ENCODE measurements at regions not wholly inside any gene's neighbourhood (a gene's known extent, or its start where the extent isn't known, plus 50 kb on each side); places are given as distances from the start of the nearest gene placed in this dataset.

GRCh38 chr21:20258542-20258941 lies 739.7 kb upstream of the NCAM2 start (continued):
- no peak for TF ChIP-seq SRF (IDR thresholded peaks at IDR 0.05; ENCODE audit: low read depth)
- TF ChIP-seq TCF7L2 (IDR thresholded peaks at IDR 0.05; ENCODE audit: borderline replicate concordance, extremely low read depth, insufficient read depth, insufficient read length) = no peak
- TF ChIP-seq EZH2 (IDR thresholded peaks at IDR 0.05) = no peak
- TF ChIP-seq ZFX (IDR thresholded peaks at IDR 0.05) = no peak

- no peak for TF ChIP-seq MAX (IDR thresholded peaks at IDR 0.05)
- TF ChIP-seq ZBTB33 (IDR thresholded peaks at IDR 0.05; ENCODE audit: extremely low read depth, insufficient replicate concordance, low read length) = no peak
- no peak for TF ChIP-seq JUND (IDR thresholded peaks at IDR 0.05)
- TF ChIP-seq ATF3 (IDR thresholded peaks at IDR 0.05) = no peak
- no peak for TF ChIP-seq EZH2phosphoT487 (IDR thresholded peaks at IDR 0.05; ENCODE audit: borderline replicate concordance)
- no peak for TF ChIP-seq CEBPB (IDR thresholded peaks at IDR 0.05; ENCODE audit: low read depth)
- no peak for TF ChIP-seq ELF1 (IDR thresholded peaks at IDR 0.05; ENCODE audit: borderline replicate concordance, low read depth)
- TF ChIP-seq FOSL1 (IDR thresholded peaks at IDR 0.05; ENCODE audit: low read depth) = no peak
- no peak for TF ChIP-seq RAD21 (IDR thresholded peaks at IDR 0.05; ENCODE audit: low read depth)
- TF ChIP-seq CBX3 (IDR thresholded peaks at IDR 0.05; ENCODE audit: low read depth) = no peak
- TF ChIP-seq REST (IDR thresholded peaks at IDR 0.05; ENCODE audit: low read depth) = no peak
- TF ChIP-seq SP1 (IDR thresholded peaks at IDR 0.05; ENCODE audit: low read depth) = no peak
- TF ChIP-seq SIN3A (IDR thresholded peaks at IDR 0.05; ENCODE audit: low read depth) = no peak
- no peaks in the 10 kb centered on the region; the same call in 1 of the 2 replicates for H4K20me1 ChIP-seq (ENCODE audit: insufficient read depth)
- ChIA-PET CTCF (no interaction called here), POLR2A (no interaction called here), RAD21 (ENCODE audit: low non-redundant PET in 1 of 2, low total read pairs in 2 of 2, uncharacterized antibody in 2 of 2, unreplicated experiment in 2 of 2) (no interaction called here)
- H3K4me3 ChIP-seq (replicated peaks in 1 of 2; ENCODE audit: low read depth in 1 of 2, low read length in 2 of 2) = no peak overlapping the region
- H3K4me2 ChIP-seq (ENCODE audit: low read length) = no peak overlapping the region
- H2AFZ ChIP-seq (ENCODE audit: low read depth, low read length, poor library complexity, severe bottlenecking) = no peak overlapping the region
- ATAC-seq = no peak
- no peaks in the 10 kb centered on the region for H3K27me3 ChIP-seq (ENCODE audit: insufficient read depth, low read length)
- H3K9me2 ChIP-seq (ENCODE audit: insufficient read depth) = no peaks in the 10 kb centered on the region
- no peaks in the 10 kb centered on the region for H3K79me2 ChIP-seq (ENCODE audit: insufficient read depth, low read length)
- H3K36me3 ChIP-seq (ENCODE audit: control insufficient read depth in 1 of 2, insufficient read depth in 2 of 2, low read length in 2 of 2) = no peaks in the 10 kb centered on the region
- no peak for DNase-seq (ENCODE audit: low read depth, low spot score)
- BruUV-seq (replicated peaks) = no TSS peak
- H3K27ac ChIP-seq (ENCODE audit: low read depth, low read length) = no peak overlapping the region
- intact Hi-C loops (cut with micrococcal nuclease) = no loop called here
- no peak overlapping the region for H3K9ac ChIP-seq (ENCODE audit: low read length)
- H3K4me1 ChIP-seq (ENCODE audit: control insufficient read depth in 1 of 2, insufficient read depth in 2 of 2, low read length in 2 of 2) = no peaks in the 10 kb centered on the region
- peaks cover 4 to 26% of the 10 kb centered on the region in 2 experiments; a peak in 2 of 4 replicates for H3K9me3 ChIP-seq (ENCODE audit: control insufficient read depth in 1 of 2, insufficient read depth in 1 of 2, low read depth in 1 of 2, low read length in 2 of 2)
Observed at GRCh38 chr21:20259031-20259867, 739.0 kb upstream of the NCAM2 start.

Measured in HCT116 (cell line).